ENCODE measurements at regions not wholly inside any gene's neighbourhood (a gene's known extent, or its start where the extent isn't known, plus 50 kb on each side); places are given as distances from the start of the nearest gene placed in this dataset.
"Not testable (repeated sequence)": the region's sequence is repeated elsewhere in the genome, so short reads cannot be mapped to it uniquely, and the experiment has no call there.

GRCh38 chr11:11201302-11201701, 151.7 kb downstream of the CSNK2A3 start:
- TF ChIP-seq, protein P1, sequence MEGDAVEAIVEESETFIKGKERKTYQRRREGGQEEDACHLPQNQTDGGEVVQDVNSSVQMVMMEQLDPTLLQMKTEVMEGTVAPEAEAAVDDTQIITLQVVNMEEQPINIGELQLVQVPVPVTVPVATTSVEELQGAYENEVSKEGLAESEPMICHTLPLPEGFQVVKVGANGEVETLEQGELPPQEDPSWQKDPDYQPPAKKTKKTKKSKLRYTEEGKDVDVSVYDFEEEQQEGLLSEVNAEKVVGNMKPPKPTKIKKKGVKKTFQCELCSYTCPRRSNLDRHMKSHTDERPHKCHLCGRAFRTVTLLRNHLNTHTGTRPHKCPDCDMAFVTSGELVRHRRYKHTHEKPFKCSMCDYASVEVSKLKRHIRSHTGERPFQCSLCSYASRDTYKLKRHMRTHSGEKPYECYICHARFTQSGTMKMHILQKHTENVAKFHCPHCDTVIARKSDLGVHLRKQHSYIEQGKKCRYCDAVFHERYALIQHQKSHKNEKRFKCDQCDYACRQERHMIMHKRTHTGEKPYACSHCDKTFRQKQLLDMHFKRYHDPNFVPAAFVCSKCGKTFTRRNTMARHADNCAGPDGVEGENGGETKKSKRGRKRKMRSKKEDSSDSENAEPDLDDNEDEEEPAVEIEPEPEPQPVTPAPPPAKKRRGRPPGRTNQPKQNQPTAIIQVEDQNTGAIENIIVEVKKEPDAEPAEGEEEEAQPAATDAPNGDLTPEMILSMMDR (IDR thresholded peaks at IDR 0.05; ENCODE audit: insufficient read depth, low read length), result not testable (repeated sequence)
- TF ChIP-seq POLR2AphosphoS5 (IDR thresholded peaks at IDR 0.05; ENCODE audit: low read depth); REST (IDR thresholded peaks at IDR 0.05; ENCODE audit: insufficient replicate concordance, low read depth); SPI1 (IDR thresholded peaks at IDR 0.05; ENCODE audit: borderline replicate concordance, low read depth); GABPA (IDR thresholded peaks at IDR 0.05; ENCODE audit: low read depth): not testable (repeated sequence)

Measured in HL-60 (cell line).